MM.1S (cell line): ENCODE measurements at regions not wholly inside any gene's neighbourhood (a gene's known extent, or its start where the extent isn't known, plus 50 kb on each side); places are given as distances from the start of the nearest gene placed in this dataset.

ENCODE experiments used
- EZH2 ChIP-seq: fragments of 300-600 bp; sonication (generic); optimal IDR thresholded peaks from 2 replicates; pipeline ENCODE3; 2017; ENCODE audit warnings: low read depth, mild to moderate bottlenecking, antibody characterized with exemption, low read length, mixed read lengths
- EZH2phosphoT487 ChIP-seq: fragments of 300-600 bp; sonication (generic); IDR thresholded peaks from 2 replicates; pipeline ENCODE4 v1.6.1; 2018; ENCODE audit warnings: antibody characterized with exemption, low read length
- TF ChIP-seq, protein P1 (sequence below): fragments of 300-600 bp; sonication (generic); IDR thresholded peaks from 2 replicates; pipeline ENCODE4 v1.5.1; 2016; ENCODE audit warnings: antibody characterized with exemption, low read length, mixed read lengths

DNA sequence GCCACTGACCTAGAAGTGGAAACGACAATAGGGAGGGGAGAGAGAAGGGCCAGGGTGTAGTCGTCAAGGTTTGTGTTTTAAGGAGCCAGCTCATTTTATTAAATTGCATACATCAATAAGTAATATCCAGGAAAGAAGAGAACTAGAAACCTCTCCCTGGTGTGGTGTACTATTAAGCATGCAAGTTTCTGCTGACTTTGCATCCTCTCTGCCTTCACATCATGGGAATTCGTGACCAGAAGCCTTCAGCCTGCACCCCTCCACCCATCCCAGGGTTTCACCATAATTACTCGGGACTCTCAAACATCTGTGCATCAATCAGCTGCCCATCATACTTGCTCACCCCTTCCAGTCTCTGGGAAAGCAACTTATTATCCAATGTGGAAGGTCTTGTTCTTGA, 70.9 kb upstream of the UBE3A start:
- no peak for TF ChIP-seq EZH2
- TF ChIP-seq, protein P1, sequence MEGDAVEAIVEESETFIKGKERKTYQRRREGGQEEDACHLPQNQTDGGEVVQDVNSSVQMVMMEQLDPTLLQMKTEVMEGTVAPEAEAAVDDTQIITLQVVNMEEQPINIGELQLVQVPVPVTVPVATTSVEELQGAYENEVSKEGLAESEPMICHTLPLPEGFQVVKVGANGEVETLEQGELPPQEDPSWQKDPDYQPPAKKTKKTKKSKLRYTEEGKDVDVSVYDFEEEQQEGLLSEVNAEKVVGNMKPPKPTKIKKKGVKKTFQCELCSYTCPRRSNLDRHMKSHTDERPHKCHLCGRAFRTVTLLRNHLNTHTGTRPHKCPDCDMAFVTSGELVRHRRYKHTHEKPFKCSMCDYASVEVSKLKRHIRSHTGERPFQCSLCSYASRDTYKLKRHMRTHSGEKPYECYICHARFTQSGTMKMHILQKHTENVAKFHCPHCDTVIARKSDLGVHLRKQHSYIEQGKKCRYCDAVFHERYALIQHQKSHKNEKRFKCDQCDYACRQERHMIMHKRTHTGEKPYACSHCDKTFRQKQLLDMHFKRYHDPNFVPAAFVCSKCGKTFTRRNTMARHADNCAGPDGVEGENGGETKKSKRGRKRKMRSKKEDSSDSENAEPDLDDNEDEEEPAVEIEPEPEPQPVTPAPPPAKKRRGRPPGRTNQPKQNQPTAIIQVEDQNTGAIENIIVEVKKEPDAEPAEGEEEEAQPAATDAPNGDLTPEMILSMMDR = no peak
- no peak for TF ChIP-seq EZH2phosphoT487
